NT2/D1 (cell line): ENCODE measurements at regions not wholly inside any gene's neighbourhood (a gene's known extent, or its start where the extent isn't known, plus 50 kb on each side); places are given as distances from the start of the nearest gene placed in this dataset.

Experiments used
- SUZ12 ChIP-seq: IDR thresholded peaks from 2 replicates; pipeline ENCODE4 v1.6.1; 2011; ENCODE audit not compliant: insufficient read length, insufficient read depth; ENCODE audit errors: extremely low read depth
- YY1 ChIP-seq: IDR thresholded peaks from 2 replicates; pipeline ENCODE4 v1.6.1; 2011; ENCODE audit not compliant: insufficient read length, insufficient read depth
- ZNF274 ChIP-seq: IDR thresholded peaks from 2 replicates; pipeline ENCODE4 v1.6.1; 2011; ENCODE audit warnings: mild to moderate bottlenecking, low read depth, low read length

GRCh38 chr2:139228276-139228675 lies 448.1 kb upstream of the NXPH2 start:
- TF ChIP-seq YY1 = no peak
- no peak for TF ChIP-seq ZNF274
- TF ChIP-seq SUZ12 = no peak
